ENCODE measurements at regions not wholly inside any gene's neighbourhood (a gene's known extent, or its start where the extent isn't known, plus 50 kb on each side); places are given as distances from the start of the nearest gene placed in this dataset.

- no peak for TF ChIP-seq CTCF (IDR thresholded peaks at IDR 0.05; ENCODE audit: low read length)
- TF ChIP-seq EZH2phosphoT487 (IDR thresholded peaks at IDR 0.05; ENCODE audit: low read length): no peak
Observed at GRCh38 chr17:13746404-13746803, 144.7 kb upstream of the HS3ST3A1 start.
